GM23338 (cell line): ENCODE measurements at regions not wholly inside any gene's neighbourhood (a gene's known extent, or its start where the extent isn't known, plus 50 kb on each side); places are given as distances from the start of the nearest gene placed in this dataset.

Experiments used
- ATAC-seq: fragments of 200-7000 bp; cut with Tn5 transposase; 3 replicates; pipeline ENCODE4 v1.9.1; 2020
- DNase-seq: peaks from one replicate; pipeline ENCODE4 v3.0.0-alpha.2; 2015; ENCODE audit warnings: low spot score
- H2AFZ ChIP-seq: fragments of 200-600 bp; sonication (generic); 2 replicates; pipeline ENCODE4 v1.8.0; 2016; ENCODE audit warnings: antibody characterized with exemption, mild to moderate bottlenecking, moderate library complexity
- H3F3A ChIP-seq: fragments of 200-600 bp; sonication (generic); replicated peaks from 2 replicates; pipeline ENCODE4 v1.8.0; 2017; ENCODE audit warnings: antibody characterized with exemption, mixed run types, low read depth
- H3K27ac ChIP-seq: fragments of 200-600 bp; sonication (generic); 2 replicates; pipeline ENCODE4 v1.6.1; 2016; ENCODE audit warnings: low read depth
- H3K27me3 ChIP-seq: fragments of 200-600 bp; sonication (generic); 2 replicates; pipeline ENCODE4 v1.8.0; 2016; ENCODE audit warnings: mild to moderate bottlenecking, mixed run types, moderate library complexity; ENCODE audit not compliant: insufficient read depth
- H3K36me3 ChIP-seq: fragments of 200-600 bp; sonication (generic); 2 replicates; pipeline ENCODE4 v1.8.0; 2016; ENCODE audit warnings: mild to moderate bottlenecking; ENCODE audit not compliant: insufficient read depth
- H3K4me1 ChIP-seq: fragments of 200-600 bp; sonication (generic); 2 replicates; pipeline ENCODE4 v1.8.0; 2016; ENCODE audit warnings: mild to moderate bottlenecking, moderate library complexity; ENCODE audit not compliant: insufficient read depth
- H3K4me2 ChIP-seq: fragments of 200-600 bp; sonication (generic); 2 replicates; pipeline ENCODE4 v1.7.1; 2017; ENCODE audit warnings: mixed run types
- H3K4me3 ChIP-seq: fragments of 200-600 bp; sonication (generic); 2 replicates; pipeline ENCODE4 v1.6.1; 2016; ENCODE audit warnings: mixed run types
- H3K79me2 ChIP-seq: fragments of 200-600 bp; sonication (generic); replicated peaks from 2 replicates; pipeline ENCODE4 v1.8.0; 2017; ENCODE audit warnings: mild to moderate bottlenecking; ENCODE audit not compliant: insufficient read depth
- H3K9me2 ChIP-seq: fragments of 200-600 bp; sonication (generic); 2 replicates; pipeline ENCODE4 v1.8.0; 2017; ENCODE audit not compliant: insufficient read depth
- H4K20me1 ChIP-seq: fragments of 200-600 bp; sonication (generic); replicated peaks from 2 replicates; pipeline ENCODE4 v1.8.0; 2017; ENCODE audit warnings: mild to moderate bottlenecking; ENCODE audit not compliant: insufficient read depth
- H3K27ac Mint-ChIP-seq: 2 replicates; pipeline ENCODE4 v1.8.0; 2020; ENCODE audit warnings: inconsistent platforms, mild to moderate bottlenecking, moderate library complexity, mixed read lengths
- H3K27me3 Mint-ChIP-seq: 3 replicates; pipeline ENCODE4 v1.8.0; 2022; ENCODE audit warnings: low read depth, mild to moderate bottlenecking, moderate library complexity, mixed read lengths, inconsistent platforms; ENCODE audit not compliant: insufficient read depth, poor library complexity
- H3K36me3 Mint-ChIP-seq: 3 replicates; pipeline ENCODE4 v1.8.0; 2021; ENCODE audit warnings: low read depth, mild to moderate bottlenecking, inconsistent platforms, moderate library complexity, mixed read lengths
- H3K4me1 Mint-ChIP-seq: 3 replicates; pipeline ENCODE4 v1.8.0; 2020; ENCODE audit warnings: mild to moderate bottlenecking, inconsistent platforms, mixed read lengths
- H3K4me3 Mint-ChIP-seq: 3 replicates; pipeline ENCODE4 v1.8.0; 2021; ENCODE audit warnings: moderate library complexity, mild to moderate bottlenecking, inconsistent platforms, mixed read lengths
- H3K9me3 Mint-ChIP-seq: 3 replicates; pipeline ENCODE4 v1.8.0; 2020; ENCODE audit warnings: moderate library complexity, mild to moderate bottlenecking, inconsistent platforms, mixed read lengths
- CREB1 ChIP-seq: fragments of 250-450 bp; sonication (Bioruptor Pico); IDR thresholded peaks from 2 replicates; pipeline ENCODE4 v1.5.0; 2020; ENCODE audit warnings: low read depth, mild to moderate bottlenecking, moderate library complexity
- ETS1 ChIP-seq: IDR thresholded peaks from 2 replicates; pipeline ENCODE4 v1.6.1; 2016; ENCODE audit warnings: antibody characterized with exemption
- EZH2 ChIP-seq: fragments of 200-600 bp; sonication (generic); IDR thresholded peaks from one replicate; pipeline ENCODE4 v1.8.0; 2017; ENCODE audit warnings: antibody characterized with exemption, mild to moderate bottlenecking, low read depth; ENCODE audit not compliant: unreplicated experiment
- EZH2phosphoT487 ChIP-seq: fragments of 200-600 bp; sonication (generic); IDR thresholded peaks from one replicate; pipeline ENCODE4 v1.8.1; 2018; ENCODE audit warnings: antibody characterized with exemption; ENCODE audit not compliant: unreplicated experiment
- JUNB ChIP-seq: IDR thresholded peaks from one replicate; pipeline ENCODE4 v1.6.1; 2016; ENCODE audit warnings: antibody characterized with exemption; ENCODE audit not compliant: unreplicated experiment
- NANOG ChIP-seq: IDR thresholded peaks from 2 replicates; pipeline ENCODE4 v1.6.1; 2016; ENCODE audit warnings: antibody characterized with exemption, borderline replicate concordance
- POLR2AphosphoS5 ChIP-seq: IDR thresholded peaks from 2 replicates; pipeline ENCODE4 v1.6.1; 2016; ENCODE audit warnings: antibody characterized with exemption, low read depth
- STAT1 ChIP-seq: IDR thresholded peaks from one replicate; pipeline ENCODE4 v1.6.1; 2016; ENCODE audit warnings: antibody characterized with exemption; ENCODE audit not compliant: unreplicated experiment
- ZNF114 ChIP-seq: fragments of 250-450 bp; sonication (Bioruptor Pico); IDR thresholded peaks from 2 replicates; pipeline ENCODE4 v1.5.0; 2020; ENCODE audit warnings: mild to moderate bottlenecking, moderate library complexity
- ZNF331 ChIP-seq: fragments of 250-450 bp; sonication (Bioruptor Pico); IDR thresholded peaks from 2 replicates; pipeline ENCODE4 v1.5.0; 2020; ENCODE audit warnings: low read depth, mild to moderate bottlenecking, moderate library complexity
- TF ChIP-seq, protein P1 (sequence below): IDR thresholded peaks from one replicate; pipeline ENCODE4 v1.6.1; 2018; ENCODE audit warnings: antibody characterized with exemption; ENCODE audit not compliant: unreplicated experiment

- ATAC-seq, result no peak
These were observed 232.3 kb upstream of the WWC1 start for GRCh38 chr5:168059131-168059530.

GRCh38 chr5:168062239-168062638 is 229.2 kb upstream of the WWC1 start:
- no peaks in the 10 kb centered on the region for H3K79me2 ChIP-seq
- H3F3A ChIP-seq, result no peaks in the 10 kb centered on the region
- no peak overlapping the region for H3K4me3 ChIP-seq
- Mint-ChIP-seq H3K36me3 (peaks cover 5% of the 10 kb centered on the region; the same call in 2 of the 3 replicates), H3K27me3 (no peaks in the 10 kb centered on the region), H3K4me3 (no peak overlapping the region), H3K9me3 (peaks cover 12% of the 10 kb centered on the region), H3K27ac (no peak overlapping the region), H3K4me1 (peaks cover 3% of the 10 kb centered on the region; the same call in 2 of the 3 replicates)
- TF ChIP-seq NANOG (no peak), CREB1 (CRISPR knock-in tag) (no peak), STAT1 (no peak), ETS1 (no peak), POLR2AphosphoS5 (no peak), EZH2 (no peak), EZH2phosphoT487 (no peak), ZNF114 (CRISPR knock-in tag) (no peak), ZNF331 (CRISPR knock-in tag) (no peak)
- TF ChIP-seq, protein P1, sequence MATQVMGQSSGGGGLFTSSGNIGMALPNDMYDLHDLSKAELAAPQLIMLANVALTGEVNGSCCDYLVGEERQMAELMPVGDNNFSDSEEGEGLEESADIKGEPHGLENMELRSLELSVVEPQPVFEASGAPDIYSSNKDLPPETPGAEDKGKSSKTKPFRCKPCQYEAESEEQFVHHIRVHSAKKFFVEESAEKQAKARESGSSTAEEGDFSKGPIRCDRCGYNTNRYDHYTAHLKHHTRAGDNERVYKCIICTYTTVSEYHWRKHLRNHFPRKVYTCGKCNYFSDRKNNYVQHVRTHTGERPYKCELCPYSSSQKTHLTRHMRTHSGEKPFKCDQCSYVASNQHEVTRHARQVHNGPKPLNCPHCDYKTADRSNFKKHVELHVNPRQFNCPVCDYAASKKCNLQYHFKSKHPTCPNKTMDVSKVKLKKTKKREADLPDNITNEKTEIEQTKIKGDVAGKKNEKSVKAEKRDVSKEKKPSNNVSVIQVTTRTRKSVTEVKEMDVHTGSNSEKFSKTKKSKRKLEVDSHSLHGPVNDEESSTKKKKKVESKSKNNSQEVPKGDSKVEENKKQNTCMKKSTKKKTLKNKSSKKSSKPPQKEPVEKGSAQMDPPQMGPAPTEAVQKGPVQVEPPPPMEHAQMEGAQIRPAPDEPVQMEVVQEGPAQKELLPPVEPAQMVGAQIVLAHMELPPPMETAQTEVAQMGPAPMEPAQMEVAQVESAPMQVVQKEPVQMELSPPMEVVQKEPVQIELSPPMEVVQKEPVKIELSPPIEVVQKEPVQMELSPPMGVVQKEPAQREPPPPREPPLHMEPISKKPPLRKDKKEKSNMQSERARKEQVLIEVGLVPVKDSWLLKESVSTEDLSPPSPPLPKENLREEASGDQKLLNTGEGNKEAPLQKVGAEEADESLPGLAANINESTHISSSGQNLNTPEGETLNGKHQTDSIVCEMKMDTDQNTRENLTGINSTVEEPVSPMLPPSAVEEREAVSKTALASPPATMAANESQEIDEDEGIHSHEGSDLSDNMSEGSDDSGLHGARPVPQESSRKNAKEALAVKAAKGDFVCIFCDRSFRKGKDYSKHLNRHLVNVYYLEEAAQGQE, result no peak
- no peaks in the 10 kb centered on the region for H3K4me1 ChIP-seq
- H3K9me2 ChIP-seq, result no peaks in the 10 kb centered on the region; the same call in 1 of the 2 replicates
- H4K20me1 ChIP-seq, result no peaks in the 10 kb centered on the region
- no peak overlapping the region for H3K4me2 ChIP-seq
- ATAC-seq (no peak), DNase-seq (no peak)
- H3K36me3 ChIP-seq, result no peaks in the 10 kb centered on the region
- H2AFZ ChIP-seq, result no peak overlapping the region
- no peaks in the 10 kb centered on the region for H3K27me3 ChIP-seq
- H3K27ac ChIP-seq, result no peak overlapping the region

More at GRCh38 chr5:168059131-168059530, 232.3 kb upstream of the WWC1 start:
- no peak for DNase-seq
- no peak overlapping the region for H3K4me2 ChIP-seq
- TF ChIP-seq EZH2, result no peak
- TF ChIP-seq JUNB, result no peak
- no peak for TF ChIP-seq ZNF331 (CRISPR knock-in tag)
- H3K79me2 ChIP-seq, result no peaks in the 10 kb centered on the region
- H2AFZ ChIP-seq, result no peak overlapping the region
- no peaks in the 10 kb centered on the region for H3K36me3 ChIP-seq
- Mint-ChIP-seq H3K9me3 (peaks cover 12% of the 10 kb centered on the region), H3K4me1 (no peaks in the 10 kb centered on the region), H3K4me3 (no peak overlapping the region), H3K36me3 (peaks cover 5% of the 10 kb centered on the region; the same call in 2 of the 3 replicates), H3K27ac (no peak overlapping the region), H3K27me3 (no peaks in the 10 kb centered on the region)
- H3F3A ChIP-seq, result no peaks in the 10 kb centered on the region
- H3K27me3 ChIP-seq, result no peaks in the 10 kb centered on the region
- no peaks in the 10 kb centered on the region; the same call in 1 of the 2 replicates for H3K9me2 ChIP-seq
- H3K27ac ChIP-seq, result no peak overlapping the region
- no peaks in the 10 kb centered on the region for H4K20me1 ChIP-seq
- H3K4me3 ChIP-seq, result no peak overlapping the region
- no peaks in the 10 kb centered on the region for H3K4me1 ChIP-seq
